ENCODE measurements at regions not wholly inside any gene's neighbourhood (a gene's known extent, or its start where the extent isn't known, plus 50 kb on each side); places are given as distances from the start of the nearest gene placed in this dataset.

DNA sequence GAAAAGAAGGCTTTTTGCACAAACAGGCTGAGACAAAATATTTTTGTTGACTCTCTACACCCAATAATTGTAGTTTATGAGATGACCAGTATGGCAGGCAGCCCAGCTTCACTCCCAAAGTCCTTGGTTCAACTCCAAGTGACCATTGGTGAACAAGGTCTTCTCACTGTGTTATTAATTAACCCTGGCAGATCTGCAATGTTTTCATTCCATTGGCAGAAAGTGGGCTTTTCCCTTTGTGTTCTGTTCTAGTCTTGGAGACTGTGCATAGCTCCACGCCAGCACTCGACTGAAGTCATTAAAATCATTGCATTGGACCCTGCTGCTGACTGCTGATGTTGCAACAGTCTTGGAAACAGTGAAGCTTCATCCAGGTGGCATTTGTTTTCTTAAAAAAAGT, 277.3 kb upstream of the HAND2 start:
- TF ChIP-seq POLR2AphosphoS5 (IDR thresholded peaks at IDR 0.05; ENCODE audit: low read depth, low read length) (no peak), TAF1 (IDR thresholded peaks at IDR 0.05; ENCODE audit: borderline replicate concordance, insufficient read depth, low read length) (no peak), SIN3A (IDR thresholded peaks at IDR 0.05; ENCODE audit: borderline replicate concordance, insufficient read depth, low read length) (no peak)
- TF ChIP-seq, protein P1, sequence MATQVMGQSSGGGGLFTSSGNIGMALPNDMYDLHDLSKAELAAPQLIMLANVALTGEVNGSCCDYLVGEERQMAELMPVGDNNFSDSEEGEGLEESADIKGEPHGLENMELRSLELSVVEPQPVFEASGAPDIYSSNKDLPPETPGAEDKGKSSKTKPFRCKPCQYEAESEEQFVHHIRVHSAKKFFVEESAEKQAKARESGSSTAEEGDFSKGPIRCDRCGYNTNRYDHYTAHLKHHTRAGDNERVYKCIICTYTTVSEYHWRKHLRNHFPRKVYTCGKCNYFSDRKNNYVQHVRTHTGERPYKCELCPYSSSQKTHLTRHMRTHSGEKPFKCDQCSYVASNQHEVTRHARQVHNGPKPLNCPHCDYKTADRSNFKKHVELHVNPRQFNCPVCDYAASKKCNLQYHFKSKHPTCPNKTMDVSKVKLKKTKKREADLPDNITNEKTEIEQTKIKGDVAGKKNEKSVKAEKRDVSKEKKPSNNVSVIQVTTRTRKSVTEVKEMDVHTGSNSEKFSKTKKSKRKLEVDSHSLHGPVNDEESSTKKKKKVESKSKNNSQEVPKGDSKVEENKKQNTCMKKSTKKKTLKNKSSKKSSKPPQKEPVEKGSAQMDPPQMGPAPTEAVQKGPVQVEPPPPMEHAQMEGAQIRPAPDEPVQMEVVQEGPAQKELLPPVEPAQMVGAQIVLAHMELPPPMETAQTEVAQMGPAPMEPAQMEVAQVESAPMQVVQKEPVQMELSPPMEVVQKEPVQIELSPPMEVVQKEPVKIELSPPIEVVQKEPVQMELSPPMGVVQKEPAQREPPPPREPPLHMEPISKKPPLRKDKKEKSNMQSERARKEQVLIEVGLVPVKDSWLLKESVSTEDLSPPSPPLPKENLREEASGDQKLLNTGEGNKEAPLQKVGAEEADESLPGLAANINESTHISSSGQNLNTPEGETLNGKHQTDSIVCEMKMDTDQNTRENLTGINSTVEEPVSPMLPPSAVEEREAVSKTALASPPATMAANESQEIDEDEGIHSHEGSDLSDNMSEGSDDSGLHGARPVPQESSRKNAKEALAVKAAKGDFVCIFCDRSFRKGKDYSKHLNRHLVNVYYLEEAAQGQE (IDR thresholded peaks at IDR 0.05; ENCODE audit: insufficient read depth in 1 of 2, low read depth in 2 of 2, low read length in 2 of 2), result no peak

All from PFSK-1 (cell line).